NCI-H2196 (cell line): ENCODE measurements at regions not wholly inside any gene's neighbourhood (a gene's known extent, or its start where the extent isn't known, plus 50 kb on each side); places are given as distances from the start of the nearest gene placed in this dataset.
A peak's percentile ranks its signal among the peaks of the same experiment; 100 is the strongest.
"Not testable (repeated sequence)": the region's sequence is repeated elsewhere in the genome, so short reads cannot be mapped to it uniquely, and the experiment has no call there.

ENCODE experiments used
- DNase-seq: peaks from one replicate; lab custom pipeline; 2025; ENCODE audit not compliant: unreplicated experiment; lab: John Stamatoyannopoulos, UW

DNA sequence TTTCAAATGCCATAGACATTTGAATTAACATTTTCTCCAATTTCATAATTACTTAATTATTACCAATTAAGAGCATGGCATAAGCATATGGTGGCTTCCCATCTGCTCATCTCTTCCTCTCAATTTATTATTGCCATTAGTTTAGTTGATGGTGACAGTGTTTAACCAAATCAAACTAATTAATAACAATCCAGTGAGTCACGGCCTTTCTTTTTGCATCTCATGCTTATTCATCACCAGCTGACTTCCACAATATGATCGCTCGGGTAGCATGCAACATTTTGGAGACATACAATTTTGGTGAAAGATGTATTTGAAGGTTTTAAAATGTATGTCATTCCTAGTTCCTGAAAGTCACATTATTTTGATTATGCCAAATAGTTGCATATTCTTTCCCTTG, 172.8 kb upstream of the TACR3 start:
- DNase-seq = no peak

DNA sequence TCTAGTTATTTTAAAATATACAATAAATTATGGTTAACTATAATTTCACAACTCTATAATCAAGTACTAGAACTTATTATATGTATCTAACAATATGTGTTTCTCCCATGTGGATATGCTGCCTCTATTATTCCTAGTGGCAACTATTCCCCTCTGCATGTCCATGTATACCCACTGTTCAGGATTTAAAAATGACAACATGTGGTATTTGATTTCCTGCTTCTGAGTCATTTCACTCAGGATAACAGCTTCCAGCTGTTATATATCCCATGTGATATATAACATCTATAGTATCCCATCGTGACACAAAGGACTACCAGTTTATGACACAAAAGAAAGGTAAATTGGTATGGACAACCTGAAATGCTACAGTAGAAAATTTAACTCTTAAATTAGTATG, 167.4 kb upstream of the TACR3 start:
- no peak for DNase-seq

DNA sequence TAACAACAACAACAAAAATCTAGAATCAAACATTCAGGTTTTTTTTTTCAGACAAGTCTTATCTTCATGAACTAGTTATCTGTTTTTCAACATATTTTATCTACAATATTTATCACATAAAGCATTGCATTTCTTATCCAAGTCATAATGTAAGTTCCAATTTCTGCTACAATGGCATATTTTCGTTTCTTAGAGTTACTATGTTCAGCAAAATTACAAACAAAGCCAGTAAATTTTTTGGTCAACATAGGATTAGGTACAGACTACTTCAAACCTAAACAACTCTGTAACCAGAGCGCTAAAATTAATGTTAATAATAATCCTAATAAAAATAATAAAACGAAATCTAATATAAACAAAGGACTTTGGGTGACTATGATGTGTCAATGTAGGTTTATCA, 165.4 kb upstream of the TACR3 start:
- no peak for DNase-seq

DNA sequence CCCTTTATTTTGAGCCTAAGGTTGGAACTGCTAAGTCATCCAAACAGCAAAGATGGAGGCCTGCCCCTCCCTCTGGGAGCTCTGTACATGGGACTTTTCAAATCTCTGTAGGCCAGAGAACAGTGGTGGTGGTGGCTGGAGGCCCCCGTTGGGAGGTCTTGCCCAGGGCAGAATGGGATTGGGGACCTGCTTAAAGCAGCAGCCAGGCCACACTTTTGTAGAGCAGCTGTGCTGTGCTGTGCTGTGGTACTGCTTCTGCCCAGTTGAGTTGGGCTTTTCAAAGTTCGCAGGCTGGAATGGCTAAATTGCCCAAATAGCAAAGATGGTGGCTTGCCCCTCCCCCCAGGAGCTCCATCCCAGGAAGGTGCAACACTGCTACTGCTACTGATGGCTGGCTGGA, 147.5 kb upstream of the TACR3 start:
- no peak for DNase-seq

DNA sequence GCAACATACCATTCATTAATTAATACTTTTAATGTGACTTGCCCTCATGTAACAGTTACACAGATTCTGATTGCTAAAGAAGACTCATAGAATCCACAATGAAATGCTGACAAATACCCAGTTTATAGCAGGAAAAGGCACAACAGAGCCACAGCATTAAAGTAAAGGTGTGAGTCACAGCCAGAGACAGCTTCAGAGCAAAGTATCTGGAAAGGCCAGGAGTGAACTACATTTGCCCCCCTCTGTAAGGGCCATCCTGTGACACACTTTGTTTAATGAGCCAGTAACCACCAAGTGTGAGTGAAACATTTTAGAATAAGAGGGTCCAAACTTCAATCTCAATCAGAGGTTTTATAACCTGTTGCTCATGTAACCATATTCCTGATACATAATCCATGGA, 133.8 kb upstream of the TACR3 start:
- DNase-seq = no peak

DNA sequence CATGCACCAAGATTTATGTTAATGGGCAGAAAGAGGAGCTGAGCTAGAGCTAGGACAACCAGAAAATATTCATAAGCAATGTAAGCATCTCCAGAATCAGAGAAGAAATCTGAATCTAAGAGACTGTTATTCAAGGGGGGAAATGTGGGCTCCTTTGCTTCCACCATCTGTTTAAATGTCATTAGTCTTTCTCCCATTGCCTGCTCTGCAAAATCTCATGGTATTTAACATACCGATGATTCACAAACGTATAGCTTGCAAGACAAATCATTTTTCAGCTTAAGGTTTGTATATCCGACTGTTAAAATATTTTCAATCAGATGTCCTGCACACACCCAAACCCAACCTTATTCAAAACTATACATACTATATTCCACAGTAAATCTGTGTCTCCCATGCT, 133.4 kb upstream of the TACR3 start:
- no peak for DNase-seq

DNA sequence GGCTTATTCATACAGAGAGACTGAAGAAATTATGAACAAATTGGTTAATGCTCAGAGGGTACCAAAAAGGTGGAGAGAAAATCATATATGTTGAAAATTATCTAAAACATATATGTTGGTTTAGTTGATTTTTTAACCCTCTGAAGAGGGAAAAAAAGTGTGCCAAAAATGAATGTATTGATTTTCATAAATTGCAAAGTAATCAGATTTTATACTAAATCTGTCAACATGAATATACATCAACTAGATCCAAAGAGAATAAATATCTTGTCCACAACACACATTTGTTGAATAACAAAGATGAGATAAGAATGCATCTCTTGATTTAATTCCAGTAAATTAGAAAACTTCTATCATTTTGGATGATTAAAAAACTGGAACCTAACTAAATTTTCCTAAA, 125.3 kb upstream of the TACR3 start:
- DNase-seq = no peak

DNA sequence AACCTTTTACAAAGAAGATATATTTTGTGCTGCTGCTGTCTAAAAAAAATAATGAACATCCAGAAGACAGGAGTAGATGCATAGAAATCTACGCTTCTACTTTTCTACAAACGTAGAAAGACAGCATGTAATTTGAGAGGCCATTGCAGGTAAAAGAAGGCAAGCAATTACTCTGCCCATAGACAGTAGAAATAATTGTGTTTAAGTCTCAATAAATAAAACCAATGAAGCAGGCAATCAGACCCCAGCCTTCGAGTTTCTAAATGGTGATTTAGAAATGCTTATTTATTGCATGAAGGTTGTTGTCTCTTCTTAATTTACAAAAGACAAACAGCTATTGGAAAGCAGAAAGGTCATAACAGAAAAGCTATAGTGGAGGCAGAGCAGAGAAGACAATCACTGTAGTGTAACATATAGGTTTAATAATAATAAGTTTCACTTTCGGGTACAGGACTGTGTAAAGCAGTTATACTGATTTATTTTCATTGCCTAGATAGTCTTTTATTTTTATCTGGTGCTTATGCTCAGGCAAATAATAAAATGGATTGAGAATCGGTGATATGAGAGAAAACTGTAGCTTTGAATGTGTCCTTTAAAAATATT, 123.0 kb upstream of the TACR3 start:
- DNase-seq = no peak

DNA sequence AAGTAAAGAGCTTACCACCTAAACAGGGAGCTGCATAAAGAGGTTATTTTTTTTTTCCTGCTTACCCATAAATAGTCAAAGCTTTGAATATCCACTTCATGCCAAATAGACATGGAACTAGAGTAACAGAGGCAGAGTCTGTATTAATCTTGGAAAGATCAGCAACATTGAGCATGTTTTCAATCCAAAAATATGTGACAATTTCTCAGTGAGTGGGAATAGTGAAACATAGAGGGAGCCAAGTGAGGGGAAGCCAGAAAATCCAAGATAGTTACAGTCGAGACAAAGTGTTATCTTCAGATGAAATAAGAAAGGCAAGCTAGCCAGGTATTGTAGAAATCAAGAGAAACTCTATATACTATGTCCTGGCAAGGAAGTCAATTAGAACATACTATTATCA, 122.3 kb upstream of the TACR3 start:
- DNase-seq = no peak

DNA sequence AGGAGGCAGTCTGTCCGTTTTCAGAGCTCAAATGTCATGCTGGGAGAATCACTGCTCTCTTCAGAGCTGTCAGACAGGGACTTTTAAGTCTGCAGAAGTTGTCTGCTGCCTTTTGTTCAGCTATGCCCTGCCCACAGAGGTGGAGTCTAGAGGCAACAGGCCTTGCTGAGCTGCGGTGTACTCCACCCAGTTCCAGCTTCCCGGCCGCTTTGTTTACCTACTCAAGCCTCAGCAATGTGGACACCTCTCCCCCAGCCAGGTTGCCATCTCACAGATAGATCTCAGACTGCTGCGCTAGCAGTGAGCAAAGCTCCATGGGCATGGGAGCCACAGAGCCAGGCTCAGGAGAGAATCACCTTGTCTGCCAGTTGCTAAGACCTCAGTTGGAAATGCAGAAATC, 90.5 kb upstream of the TACR3 start:
- DNase-seq = not testable (repeated sequence)

DNA sequence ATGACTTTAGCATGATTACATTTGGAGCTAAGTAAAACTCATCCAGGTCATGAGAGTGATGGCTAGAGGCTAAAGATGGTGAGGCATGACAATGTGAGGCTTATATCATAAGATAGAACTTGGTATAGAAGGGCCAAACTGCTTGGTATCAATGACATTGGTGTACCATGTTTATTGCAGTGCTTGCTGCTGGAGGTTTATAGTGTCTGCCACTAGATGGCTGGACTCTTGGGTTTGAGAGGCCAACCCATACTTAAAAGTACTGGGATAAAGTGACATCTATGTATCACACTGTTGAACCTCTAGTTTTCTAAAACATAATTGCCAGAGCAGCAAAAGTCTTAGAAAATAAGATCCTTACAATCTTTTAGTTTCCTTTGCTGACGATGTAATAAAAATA, 83.0 kb upstream of the TACR3 start:
- no peak for DNase-seq

DNA sequence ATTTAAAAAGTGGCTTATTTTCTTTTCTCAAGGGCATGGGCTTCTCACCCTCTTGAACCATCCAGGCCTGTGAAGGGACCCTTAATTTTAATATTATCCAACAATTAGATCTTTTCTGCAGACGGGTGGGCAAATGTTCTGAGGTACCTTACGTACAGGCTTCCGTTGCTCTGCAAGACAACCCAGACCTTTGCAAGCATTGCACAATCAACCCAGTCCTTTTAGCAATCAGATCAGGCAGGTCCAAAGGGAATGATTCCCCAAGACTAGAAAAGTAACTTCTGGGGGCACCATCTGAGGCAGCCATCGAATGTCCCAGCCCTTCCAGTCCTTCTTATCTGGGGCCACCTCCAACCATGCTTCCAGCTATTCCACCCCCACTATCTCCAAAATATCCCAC, 67.3 kb upstream of the TACR3 start:
- DNase-seq = no peak

DNA sequence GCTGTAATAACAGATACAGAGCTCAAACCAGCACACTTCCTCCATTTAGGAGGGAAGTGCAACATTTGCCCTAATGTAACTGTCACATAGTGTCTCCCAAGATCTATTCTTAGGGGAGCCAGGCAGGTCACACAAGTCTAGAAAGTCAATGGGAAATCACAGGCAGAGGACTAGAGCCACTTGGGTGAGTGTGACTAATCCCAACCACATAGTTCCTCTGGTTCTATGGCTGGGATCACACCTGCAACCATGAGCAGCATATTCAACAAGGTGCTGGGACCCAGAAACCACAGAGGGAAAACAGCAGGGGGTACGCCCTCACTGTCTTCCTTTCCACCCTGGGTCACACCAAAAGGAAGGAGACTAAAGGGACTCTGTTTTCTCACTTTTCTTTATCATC, 66.8 kb upstream of the TACR3 start:
- DNase-seq = no peak

DNA sequence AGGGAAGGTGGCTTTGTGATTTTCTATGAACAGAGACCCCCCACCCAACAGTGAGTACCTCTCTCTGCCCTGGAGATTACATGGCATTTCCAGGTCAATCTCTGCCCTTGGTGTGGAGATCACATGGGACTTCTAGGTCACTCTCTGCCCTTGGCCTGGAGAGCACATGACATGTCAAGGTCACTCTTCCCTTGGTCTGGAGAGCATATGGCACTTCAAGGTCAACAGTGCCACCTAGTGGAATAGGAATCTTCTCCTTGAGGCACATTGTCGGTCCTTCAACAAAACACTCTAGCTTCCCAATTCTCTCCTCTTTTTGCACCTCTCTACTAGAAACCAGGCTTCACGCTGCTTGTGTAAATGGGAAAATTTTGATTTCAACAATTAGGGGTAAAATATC, 66.2 kb upstream of the TACR3 start:
- DNase-seq = peak; percentile 2

DNA sequence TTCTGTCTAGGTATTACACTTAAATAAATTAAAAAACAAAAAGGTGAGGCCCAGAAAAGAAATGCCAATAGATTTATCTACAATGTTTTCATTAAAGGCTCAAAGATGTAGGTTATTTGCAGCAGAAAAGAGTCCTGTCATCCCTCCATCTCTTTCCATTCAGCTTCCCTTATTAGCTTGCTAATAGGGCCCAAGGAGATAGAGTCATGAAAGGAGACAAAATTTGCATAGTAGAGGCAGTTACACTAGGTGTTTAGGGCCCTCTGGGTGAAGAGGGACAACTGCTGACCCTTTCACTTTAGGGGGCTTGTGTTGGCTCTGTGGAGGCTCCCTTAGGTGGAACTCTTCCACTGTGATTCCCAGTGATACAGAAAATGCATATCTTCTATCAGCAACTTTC, 58.4 kb upstream of the TACR3 start:
- no peak for DNase-seq

DNA sequence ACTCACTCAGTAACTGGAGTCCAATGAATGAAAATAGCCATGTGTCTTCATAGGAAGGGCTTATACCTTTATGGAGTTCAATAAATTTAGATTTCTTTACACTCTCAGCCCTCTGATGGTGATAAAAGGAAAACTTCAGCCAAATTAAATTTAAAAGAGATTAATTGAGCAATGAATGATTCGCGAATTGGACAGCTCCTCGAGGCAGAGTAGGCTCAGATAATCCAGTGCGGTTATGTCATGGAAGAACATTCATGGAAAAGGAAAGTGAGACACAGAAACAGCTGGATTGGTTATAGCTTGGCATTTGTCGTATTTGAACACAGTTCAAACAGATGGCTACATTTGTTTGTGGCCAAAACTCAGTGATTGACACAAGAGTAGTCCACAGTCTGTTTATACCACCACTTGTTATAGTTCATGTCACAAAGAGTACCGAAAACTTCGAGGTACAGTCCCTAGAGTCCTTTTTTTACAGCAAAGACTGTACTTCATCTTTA, 54.6 kb upstream of the TACR3 start:
- DNase-seq = no peak

DNA sequence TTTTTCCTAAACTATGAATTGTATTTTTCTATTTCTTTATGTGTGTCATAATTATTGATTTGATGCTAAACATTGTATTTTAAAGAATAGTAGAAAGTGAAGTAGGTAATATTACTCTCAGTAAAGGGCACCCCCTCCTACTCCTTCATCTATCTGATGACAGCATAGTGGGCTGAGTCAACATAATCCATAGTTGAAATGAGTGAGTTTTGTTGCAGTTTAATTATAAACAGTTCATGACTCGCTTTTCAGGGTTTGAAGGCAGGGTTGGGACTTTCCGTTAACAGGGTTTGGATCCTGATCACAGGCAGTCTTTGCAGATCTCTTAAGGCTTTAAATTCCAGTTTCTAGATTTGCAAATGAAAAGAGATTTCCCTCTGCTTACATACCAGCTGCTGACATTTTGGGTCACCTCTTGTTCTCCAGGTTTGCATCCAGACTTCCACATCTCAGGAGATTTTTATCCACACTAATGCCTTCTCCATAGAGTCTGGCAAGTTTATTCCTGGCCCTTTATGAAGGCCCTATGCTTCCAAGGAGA, 54.0 kb upstream of the TACR3 start:
- DNase-seq = no peak
